ENCODE measurements at regions not wholly inside any gene's neighbourhood (a gene's known extent, or its start where the extent isn't known, plus 50 kb on each side); places are given as distances from the start of the nearest gene placed in this dataset.
A peak's percentile ranks its signal among the peaks of the same experiment; 100 is the strongest.

DNA sequence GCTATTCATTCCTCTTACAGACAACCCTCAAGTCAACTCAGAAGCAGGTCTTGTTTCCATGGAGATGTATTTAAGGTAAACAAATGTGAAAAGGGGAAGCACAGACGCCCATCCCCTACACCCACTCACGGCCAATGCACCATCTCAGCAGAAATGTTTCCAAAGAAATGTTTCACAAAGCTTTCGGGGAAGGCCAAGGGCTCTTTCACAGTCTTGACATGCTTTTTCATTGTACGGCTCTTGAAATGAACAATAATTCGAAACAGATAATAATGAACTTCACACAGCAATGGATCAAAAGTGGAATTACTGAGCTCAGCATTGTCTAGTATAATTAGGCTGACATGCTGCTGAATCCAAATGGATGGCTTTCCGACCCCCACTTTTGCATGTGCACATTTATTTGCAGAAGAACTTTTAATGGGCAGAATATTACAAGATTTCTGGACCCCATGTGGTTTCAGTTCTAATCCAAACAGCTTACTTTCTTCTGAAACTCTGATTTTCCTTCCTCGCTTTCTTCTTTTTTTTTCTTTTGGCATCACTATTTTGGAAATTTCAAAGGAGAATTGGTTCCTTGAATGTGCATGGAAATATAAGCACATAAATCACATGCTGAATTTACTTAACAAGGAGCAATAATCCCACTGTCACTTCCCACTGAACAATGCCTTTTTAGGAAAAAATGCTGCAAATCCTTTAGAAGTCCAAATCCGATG is 160.9 kb downstream of the SMIM20 start:
- DNase-seq: peak; percentile 94

DNA sequence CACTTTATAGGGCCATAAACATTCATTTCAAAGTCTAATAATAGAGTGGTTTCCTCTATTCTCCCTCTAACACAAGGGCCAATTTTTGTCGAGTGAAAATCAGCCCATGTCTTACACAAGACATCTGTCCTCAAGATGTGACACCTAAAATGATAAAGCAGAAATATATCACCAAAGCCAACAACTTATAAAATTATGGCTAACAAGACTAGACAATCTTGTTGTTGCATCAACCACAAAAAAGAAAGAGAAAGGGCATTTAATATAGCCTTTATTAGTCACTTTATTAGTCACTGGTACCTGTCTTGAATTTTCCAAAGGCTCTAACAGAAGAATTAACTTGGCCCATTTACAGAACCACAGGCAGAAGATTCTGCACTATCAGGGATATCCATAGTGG is 161.6 kb downstream of the SMIM20 start:
- DNase-seq: peak; percentile 39

DNA sequence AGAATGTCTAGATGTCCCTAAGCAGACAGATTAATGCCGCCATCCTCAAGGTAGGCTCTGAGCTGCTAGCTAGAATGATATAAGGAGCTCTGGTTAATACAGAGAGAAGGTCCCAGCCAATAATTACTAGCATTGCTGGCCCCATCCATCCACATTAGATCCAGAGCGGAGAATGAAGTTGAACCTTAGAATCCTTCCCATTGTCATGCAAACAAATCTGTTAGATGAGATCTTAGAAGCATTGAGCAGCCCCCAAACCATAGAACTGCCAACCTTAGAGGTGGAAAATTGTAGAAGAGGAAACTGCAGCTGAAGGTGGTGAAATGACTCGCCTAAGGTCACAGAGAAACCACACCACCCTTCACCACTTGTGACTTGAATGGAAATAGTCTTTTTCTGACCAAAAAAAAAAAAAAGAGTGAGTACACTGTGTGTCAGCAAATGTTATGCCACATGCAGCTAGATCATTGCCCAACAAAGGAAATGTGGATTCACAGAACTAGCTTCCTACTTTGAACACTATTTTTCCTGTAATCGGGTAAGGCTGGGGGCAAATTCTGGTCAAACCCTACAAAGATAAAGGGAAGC is 162.1 kb downstream of the SMIM20 start:
- DNase-seq: peak; percentile 91

DNA sequence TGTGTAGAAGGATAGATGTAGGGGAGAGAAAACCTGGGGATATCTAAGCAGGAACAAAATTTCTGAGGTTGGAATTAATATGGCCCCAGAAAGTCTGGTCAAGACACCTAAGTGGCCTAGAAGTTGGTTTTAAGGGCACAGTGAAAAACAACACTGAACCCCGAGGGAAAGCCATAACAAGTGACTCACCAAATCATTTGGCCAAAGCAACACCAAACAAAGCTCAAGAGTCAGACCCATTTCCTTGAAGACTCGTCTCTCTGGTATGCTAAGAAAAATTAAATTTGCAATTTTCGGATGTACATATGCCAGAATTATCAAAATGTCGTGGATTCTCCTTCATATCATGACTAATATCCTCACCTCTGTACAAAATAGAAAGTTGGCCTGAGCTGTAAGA is 162.9 kb downstream of the SMIM20 start:
- DNase-seq: no peak

DNA sequence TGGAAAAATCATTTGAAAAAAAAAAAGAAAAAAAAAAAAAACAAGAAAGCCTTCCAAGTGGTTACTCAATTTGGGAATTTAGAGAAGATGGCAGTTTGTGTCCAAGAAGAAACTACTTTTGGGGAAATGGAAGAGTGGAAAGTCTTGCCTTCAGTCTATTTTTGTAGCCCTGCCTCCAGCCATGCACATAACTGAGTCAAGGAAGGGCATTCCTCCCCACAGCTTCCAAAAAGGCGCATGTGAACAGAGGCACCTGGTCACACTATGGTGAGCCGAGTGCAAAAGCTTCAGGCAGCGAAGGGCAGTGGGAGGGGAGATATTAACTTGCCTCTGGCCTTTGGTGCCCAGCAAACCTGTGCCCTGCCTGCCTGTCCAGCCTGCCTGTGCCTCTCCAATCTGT is 163.7 kb downstream of the SMIM20 start:
- DNase-seq: no peak

DNA sequence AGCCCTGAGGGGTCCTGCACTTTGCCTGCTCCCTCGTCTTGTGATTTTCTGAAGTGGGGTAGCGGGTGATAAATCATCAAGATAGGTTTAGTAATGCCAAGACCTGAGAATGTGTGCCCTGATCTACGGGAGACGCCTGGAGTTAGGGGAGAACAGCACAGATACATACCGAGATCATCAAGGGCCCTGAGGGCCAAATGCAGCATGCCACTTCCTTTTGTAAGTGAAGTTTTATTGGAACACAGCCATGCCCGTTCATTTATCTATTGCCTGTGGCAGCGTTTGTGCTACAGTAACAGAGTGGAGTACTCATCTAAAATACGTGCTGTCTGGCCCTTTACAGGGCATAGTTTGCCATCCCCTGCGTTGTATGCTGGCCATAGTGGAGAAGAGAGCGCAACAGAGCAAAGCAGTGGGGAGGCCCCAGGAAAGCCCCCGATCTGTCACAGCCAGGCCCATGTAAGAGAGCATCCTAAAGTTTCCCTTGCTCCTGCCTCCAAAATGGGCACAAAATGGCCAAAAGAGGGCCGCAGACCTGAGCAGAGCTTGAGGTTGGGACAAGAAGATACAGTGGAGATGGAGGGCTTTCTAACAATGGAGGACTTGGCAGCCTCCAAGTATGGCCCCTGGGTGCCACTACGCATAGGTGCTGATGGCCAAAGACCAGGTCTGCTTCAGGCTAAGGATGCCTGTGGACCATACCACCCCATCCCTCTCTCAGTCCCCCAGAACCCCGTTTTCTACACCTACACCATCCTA is 167.0 kb downstream of the SMIM20 start:
- no peak for DNase-seq

DNA sequence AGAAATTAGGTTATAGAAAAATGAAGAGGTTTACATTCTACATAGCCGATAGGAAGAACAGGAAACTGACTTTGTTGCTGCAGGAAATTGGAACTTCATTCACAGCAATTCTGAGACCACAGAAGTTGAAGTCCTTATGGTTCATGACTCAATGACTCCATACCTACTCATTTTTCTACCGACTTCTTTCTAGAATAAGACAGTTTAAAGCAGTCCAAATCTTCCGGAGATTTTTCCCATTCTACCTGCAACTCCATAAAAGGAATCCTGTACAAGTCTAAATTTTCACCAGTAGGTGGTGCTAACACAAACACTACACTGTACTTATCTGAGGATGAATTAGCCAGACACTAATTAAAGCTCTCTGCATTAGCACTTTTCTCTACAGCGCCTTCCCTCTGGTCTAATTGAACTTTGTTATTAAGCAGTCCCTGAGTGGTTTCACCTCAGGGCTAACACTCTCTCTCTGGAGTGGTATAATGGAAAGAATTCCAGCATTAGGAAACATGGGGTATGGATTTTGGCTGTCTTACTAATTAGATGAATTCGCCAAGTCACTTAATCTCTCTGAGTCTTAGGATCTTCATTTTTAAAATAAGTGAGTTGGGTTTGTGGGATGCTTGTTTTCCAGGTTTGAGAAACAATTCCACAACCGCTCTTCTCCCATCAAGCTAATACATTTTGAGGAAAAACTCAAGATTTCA is 167.9 kb downstream of the SMIM20 start:
- peak; percentile 52 for DNase-seq

DNA sequence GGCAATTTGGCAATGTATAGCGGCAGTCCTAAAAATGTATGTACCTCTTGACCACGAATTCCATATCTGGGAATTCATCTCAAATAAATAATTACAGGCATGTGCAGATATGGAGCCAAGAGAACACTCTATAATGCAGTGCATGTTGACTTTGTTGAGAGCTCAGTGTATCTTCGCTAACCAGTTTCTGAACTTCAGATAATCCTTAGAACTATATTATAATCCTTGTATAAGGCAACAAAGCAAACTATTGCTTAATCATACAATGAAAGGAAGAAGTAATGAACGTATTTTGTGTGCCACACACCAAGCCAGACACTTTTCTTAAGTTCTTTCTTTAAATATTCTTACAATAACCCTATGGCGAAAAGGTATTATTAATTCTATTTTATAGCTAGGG is 168.5 kb downstream of the SMIM20 start:
- no peak for DNase-seq

DNA sequence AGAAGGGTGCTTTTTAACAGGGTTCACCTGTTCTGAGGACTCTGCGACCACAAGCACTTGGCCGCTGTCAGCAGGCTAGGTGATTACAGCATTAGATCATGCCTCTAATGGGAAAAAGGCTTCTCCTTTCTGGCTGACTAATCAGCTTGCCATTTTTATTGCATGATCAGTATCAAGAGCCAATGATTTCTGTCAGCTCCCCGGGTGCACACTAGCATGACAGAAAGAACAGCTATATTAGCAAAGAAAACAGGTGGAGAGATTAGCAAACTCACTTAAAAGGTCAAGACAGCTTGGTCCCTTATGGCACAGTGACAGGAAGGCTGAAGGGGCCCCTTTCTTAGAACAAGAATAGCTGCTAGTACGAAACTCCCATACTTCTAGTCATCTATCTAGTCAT is 170.0 kb downstream of the SMIM20 start:
- peak; percentile 56 for DNase-seq

DNA sequence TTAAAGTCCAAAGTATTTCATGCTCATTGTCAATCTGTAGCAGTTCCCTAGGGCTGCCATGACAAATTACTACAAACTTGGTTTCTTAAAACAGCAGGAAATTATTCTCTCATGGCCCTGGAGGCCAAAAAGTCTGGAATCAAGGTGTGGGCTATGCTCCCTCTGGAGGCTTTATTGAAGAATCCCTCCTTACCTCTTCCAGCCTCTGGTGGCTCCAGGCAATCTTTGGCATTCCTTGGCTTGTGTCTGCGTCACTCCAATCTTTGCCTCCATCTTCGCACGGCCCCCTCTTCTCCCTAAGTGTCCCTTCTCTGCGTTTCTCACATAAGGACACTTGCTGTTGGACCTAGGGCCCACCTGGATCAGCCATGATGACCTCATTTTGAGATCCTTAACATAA is 170.4 kb downstream of the SMIM20 start:
- DNase-seq: no peak

DNA sequence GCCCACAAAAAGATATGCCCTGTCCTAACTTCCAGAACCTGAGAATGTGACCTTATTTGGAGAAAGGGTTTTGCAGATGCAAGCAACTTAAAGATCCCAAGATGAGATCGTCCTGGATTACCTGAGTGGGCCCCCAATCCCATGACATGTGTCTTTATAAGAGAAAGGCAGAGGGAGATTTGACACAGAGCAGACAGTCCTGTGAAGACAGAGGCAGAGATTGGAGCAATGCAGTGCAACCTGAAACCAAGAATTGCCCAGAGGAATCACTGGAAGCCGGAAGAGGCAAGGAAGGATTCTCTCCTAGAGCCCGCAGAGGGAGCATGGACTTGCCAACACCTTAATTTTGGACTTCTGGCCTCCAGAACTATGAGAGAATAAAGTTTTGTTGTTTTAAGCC is 171.5 kb downstream of the SMIM20 start:
- no peak for DNase-seq

DNA sequence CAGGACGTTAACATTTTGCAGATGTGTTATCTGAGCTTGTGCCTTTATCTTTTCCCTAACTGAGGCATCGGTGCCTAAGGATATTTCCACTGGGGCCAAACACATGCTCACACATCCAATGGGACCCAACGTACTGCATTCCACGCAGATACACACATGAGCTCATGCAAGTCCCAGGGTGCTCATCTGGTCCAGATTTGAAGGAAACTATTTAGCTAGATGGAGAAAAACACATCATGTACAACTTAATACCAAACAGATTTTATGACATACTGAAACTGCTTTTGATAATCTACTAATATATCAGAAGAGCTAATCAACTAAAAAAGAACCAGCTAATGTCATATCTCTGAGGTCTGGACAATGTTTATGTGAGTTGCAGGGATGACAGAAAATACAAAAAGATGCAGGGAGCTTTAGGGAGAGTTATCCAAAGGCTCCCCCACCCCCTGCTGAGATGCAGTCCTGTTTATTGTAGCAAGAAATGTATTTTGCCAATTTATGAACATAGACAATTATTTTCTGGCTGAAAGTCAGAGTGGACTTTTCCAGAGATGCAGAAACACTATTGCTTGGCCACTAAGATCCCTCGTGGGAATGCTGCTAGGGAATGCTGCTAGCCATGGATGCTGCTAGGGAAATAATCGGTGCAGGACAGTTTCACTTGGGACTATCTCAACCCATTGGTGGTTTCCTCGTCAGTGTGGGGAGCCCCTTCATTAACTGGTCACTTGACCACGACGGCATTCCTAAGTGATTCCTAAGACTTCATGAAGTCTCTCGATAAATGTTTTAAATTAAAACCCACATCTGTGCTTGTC is 172.8 kb downstream of the SMIM20 start:
- no peak for DNase-seq

DNA sequence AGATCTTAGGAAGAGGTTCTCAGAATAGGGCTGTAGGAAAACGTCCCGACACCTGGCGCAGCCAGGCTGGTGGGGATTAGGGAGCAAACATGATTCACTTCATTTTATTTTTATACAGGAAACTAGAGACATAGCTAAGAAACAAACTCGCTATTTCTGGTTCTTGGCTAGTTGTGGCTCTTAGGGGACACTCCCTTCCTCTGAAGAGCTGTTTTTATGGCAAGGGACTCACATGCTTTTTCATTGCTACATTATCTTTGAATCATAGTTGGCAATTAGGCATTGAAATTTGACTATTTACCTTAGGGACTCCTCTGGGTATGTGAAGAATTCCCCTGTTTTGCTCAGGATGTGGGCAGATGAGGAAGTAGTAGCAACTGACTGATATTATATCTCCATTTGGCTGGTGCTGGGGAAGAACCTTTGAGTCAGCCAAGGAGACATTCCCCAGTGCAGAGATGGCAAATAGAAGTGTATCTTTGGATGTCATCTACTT is 174.5 kb downstream of the SMIM20 start:
- DNase-seq: peak; percentile 92

DNA sequence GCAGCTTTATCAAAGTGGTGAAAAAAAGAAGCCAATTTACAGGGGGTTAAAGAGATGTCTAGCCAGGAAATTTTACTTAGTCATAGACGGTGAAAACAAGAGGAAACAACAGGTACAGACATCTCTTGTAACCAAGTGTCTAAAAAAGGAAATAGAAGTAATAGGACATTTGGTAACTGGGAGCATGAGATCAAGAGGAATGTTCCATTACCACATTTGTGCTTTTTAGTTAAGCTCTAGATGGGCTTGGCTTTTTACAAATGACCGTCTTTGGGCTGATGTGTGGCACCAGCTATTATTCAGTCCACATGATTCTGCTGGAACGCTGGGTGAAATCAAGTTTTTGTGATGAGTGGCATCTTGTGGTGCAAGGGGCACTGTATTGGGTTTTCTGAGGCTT is 179.5 kb downstream of the SMIM20 start:
- no peak for DNase-seq

DNA sequence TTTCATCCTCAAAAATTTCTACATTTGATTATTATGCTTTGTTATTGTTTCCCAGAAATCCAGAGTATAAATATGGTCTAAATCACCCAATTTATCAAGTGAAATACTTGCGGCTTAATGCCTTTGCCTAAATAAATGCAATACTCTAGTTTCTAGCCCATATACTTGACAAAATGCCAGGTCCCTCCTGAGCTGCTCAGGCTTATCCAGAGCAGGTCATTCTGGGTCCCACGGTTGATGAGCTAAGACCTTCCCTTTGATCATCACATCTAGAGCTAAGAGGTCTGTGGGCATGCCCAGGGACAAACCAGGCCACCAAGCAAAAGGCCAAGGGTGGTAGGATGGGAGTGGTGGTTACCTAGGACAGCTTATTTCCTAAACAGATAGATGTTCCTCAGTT is 180.1 kb downstream of the SMIM20 start:
- DNase-seq: no peak

DNA sequence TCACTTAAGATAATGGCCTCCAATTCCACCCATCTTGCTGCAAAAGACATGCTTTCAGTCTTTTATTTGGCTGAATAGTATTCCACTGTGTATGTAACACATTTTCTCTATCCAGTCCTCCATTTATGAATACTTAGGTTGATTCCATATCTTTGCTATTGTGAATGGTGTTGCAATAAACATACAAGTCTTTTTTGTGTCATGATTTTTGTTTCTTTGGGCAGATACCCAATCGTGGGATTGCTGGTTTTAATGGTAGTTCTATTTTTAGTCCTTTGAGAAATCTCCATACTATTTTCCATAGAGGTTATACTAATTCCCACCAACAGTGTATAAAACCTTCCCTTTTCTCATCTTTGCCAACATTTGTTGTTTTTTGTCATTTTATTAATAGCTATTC is 180.9 kb downstream of the SMIM20 start:
- DNase-seq: no peak

DNA sequence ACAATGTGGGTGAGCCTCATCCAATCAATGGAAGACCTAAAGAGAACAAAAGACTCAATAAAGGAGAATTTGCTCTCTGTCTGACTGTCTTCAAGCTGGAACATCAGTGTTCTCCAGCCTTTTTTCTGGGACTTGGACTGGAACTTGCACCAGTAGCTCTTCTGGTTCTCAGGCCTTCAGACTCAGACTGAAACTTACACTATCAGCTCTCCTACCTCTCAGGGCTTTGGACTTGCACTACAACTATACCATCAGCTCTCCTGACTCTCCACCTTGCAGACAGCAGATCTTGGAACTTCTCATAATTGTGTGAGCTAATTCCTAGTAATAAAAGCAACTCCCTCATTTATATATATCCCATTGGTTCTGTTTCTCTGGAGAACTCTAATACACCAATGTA is 185.9 kb downstream of the SMIM20 start:
- no peak for DNase-seq

DNA sequence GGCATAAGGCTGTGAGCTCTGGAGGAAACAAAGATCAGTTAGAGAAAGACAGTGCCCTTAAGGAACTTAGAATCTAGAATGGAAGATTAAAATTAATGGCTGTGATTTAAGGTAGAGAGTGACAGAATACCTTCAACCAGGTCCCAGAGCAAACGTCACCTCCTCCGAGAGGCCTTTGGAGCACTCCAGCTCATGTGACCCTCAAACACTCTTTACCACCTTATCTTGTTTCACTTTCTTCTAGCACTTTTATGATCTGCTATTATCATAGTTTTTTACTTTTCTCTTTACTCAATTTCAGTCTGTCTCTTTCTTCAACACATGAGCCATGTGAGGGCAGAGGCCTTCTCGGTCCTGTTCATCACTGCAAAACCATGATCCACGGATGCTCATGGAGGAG is 187.0 kb downstream of the SMIM20 start:
- DNase-seq: no peak

DNA sequence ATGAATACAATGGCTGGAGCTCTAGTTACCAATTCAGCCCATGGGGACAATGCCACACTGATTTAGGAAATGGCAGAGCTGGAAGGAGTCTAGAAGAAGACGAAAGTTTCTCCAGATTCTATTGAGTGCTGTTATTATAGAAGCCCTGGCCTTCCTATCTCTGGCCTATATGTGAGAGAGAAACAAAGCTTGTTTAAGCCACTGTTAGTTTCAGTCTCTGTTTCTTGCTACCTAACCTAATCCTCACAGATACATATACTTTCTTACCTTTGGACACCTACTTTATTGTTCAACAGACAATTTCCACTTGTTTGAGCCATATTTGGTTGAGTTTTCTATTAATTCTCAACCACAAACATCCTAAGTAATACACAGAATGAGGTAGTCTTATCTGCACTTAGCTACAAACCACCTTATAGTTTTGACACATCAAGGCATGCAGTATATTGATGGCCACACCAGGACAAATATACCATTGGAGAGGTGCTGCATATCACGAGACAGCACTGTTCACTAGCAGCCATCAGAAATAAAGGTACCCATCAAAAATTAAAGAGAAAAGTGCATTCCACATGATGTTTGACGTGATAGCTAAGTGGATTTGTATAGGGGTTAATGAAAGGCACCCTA is 190.2 kb downstream of the SMIM20 start:
- DNase-seq: no peak

DNA sequence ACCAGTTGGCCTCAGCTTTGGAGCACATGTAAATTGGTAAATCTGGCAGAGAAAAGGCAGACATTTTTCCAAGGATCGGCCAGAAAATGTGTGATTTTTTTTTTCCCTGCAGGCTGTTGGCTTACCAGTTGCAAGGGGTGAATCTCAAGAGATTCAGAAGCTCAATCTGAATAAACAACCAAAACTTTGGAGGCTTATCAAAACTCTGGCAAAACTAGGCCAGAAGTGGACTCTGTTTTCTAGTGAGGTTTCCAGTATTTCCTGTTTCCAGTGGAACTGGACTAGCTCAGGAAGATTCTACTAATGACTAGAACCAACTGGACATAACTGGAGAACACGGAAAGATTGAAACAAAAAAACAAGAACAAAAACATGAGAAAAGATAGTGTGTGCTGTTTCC is 191.3 kb downstream of the SMIM20 start:
- DNase-seq: no peak

DNA sequence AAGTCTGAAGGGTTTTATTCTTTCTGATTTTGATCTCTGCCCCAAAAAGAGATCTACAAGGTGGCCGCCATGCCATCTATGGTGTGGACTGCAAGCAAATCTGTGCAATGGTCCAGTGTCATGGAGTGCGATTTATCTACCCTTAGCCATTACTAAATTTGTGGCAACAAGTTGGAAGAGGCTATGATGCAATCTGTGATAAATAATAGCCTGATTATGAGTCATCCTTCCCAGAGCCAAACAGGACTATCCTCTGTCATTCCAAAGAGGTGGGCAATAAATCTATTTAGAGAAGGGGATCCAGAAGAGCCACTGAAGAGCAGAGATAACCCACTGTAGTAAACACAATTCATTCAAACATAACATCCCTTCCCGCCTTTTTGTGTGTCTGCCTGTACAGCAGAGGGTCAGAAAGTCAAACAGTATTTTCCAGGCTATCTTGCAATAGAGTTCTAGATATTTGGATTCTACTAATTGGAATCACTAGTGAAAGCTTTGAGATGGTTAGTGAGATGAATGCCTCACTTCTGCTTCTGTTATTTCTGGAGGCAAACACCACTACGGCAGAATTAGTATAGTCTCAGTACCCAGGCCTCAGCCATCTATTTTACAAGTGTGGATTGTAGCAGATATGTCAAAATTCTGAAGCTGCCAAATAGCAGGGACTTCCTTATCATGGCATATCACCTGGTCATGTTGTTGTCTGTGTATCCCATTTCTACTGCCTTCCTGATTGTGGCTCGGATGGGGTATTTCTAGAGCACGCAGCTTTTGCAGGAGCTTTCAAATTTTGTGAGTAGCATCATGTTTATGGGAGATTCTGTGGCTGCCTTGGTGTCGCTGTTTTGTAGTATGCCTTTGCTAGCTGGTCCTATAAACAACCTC is 192.0 kb downstream of the SMIM20 start:
- peak; percentile 32 for DNase-seq
